Adipocyte (in vitro differentiated cells): ENCODE measurements at regions not wholly inside any gene's neighbourhood (a gene's known extent, or its start where the extent isn't known, plus 50 kb on each side); places are given as distances from the start of the nearest gene placed in this dataset.
A peak's percentile ranks its signal among the peaks of the same experiment; 100 is the strongest.

Experiments used
- DNase-seq: peaks from one replicate; pipeline ENCODE4 v3.0.0-alpha.2; 2015; ENCODE audit warnings: low read depth
- H3K27me3 ChIP-seq: replicated peaks from 2 replicates; pipeline ENCODE4 v1.7.0; 2013; ENCODE audit warnings: mild to moderate bottlenecking, low read length, moderate library complexity; ENCODE audit not compliant: control insufficient read depth, insufficient read depth
- H3K36me3 ChIP-seq: 2 replicates; pipeline ENCODE4 v1.7.0; 2013; ENCODE audit warnings: low read length, mild to moderate bottlenecking, moderate library complexity; ENCODE audit not compliant: control insufficient read depth, insufficient read depth, severe bottlenecking
- H3K4me1 ChIP-seq: 2 replicates; pipeline ENCODE4 v1.7.0; 2013; ENCODE audit warnings: mild to moderate bottlenecking, low read length, moderate library complexity; ENCODE audit not compliant: control insufficient read depth, insufficient read depth
- H3K4me3 ChIP-seq: 2 replicates; pipeline ENCODE4 v1.7.0; 2013; ENCODE audit warnings: mild to moderate bottlenecking, low read length, moderate library complexity
- H3K9ac ChIP-seq: 2 replicates; pipeline ENCODE4 v1.7.0; 2013; ENCODE audit warnings: mild to moderate bottlenecking, low read length, moderate library complexity
- H3K9me3 ChIP-seq: 2 replicates; pipeline ENCODE4 v1.7.0; 2013; ENCODE audit warnings: mild to moderate bottlenecking, low read length, moderate library complexity; ENCODE audit not compliant: control insufficient read depth

GRCh38 chr10:4477664-4478063 lies 348.3 kb upstream of the AKR1E2 start:
- Histone ChIP-seq H3K4me1 (no peaks in the 10 kb centered on the region), H3K9me3 (no peaks in the 10 kb centered on the region), H3K36me3 (no peaks in the 10 kb centered on the region), H3K27me3 (no peaks in the 10 kb centered on the region), H3K4me3 (no peak overlapping the region), H3K9ac (no peak overlapping the region)
- no peak for DNase-seq

- no peak overlapping the region for H3K9ac ChIP-seq
- no peaks in the 10 kb centered on the region for H3K36me3 ChIP-seq
- no peaks in the 10 kb centered on the region for H3K27me3 ChIP-seq
- DNase-seq = no peak
- H3K4me1 ChIP-seq = no peaks in the 10 kb centered on the region
- no peak overlapping the region for H3K4me3 ChIP-seq
- H3K9me3 ChIP-seq = no peaks in the 10 kb centered on the region
Observed at GRCh38 chr10:4475827-4476490, 350.0 kb upstream of the AKR1E2 start.

DNA sequence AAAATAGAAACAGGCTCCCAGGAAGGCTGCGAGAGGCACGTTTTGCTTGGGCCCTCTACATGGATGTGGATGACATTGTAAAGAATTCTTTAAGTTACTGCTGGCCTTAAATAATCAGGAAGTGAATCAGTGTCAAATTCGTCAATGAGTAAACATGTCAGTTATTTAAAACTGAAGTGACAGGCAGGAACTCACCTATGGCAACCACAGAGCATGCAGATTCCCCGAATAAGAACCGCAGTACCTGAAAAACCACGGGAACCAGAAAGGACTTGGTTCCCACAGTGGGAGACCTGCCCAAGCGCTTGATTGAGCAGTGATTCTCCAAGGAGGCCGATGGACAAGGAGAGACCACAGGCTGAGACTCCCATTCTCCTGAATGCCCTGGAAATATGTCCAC lies 351.2 kb upstream of the AKR1E2 start:
- Histone ChIP-seq H3K4me3 (no peak overlapping the region), H3K36me3 (no peaks in the 10 kb centered on the region), H3K9me3 (no peaks in the 10 kb centered on the region), H3K9ac (no peak overlapping the region), H3K4me1 (peaks cover 4% of the 10 kb centered on the region), H3K27me3 (no peaks in the 10 kb centered on the region)
- DNase-seq = no peak

- Histone ChIP-seq H3K27me3 (no peaks in the 10 kb centered on the region), H3K9ac (no peak overlapping the region), H3K4me1 (peaks cover 4% of the 10 kb centered on the region), H3K9me3 (no peaks in the 10 kb centered on the region), H3K36me3 (no peaks in the 10 kb centered on the region), H3K4me3 (no peak overlapping the region)
- DNase-seq = no peak
Observed at GRCh38 chr10:4473977-4474376, 352.0 kb upstream of the AKR1E2 start.

- no peaks in the 10 kb centered on the region for H3K9me3 ChIP-seq
- DNase-seq = no peak
- no peak overlapping the region for H3K9ac ChIP-seq
- H3K36me3 ChIP-seq = no peaks in the 10 kb centered on the region
- H3K27me3 ChIP-seq = no peaks in the 10 kb centered on the region
- H3K4me3 ChIP-seq = no peak overlapping the region
- H3K4me1 ChIP-seq = peaks cover 4% of the 10 kb centered on the region
Observed at GRCh38 chr10:4472190-4472904, 353.7 kb upstream of the AKR1E2 start.

- DNase-seq = peak; percentile 65
- Histone ChIP-seq H3K9me3 (no peaks in the 10 kb centered on the region), H3K36me3 (no peaks in the 10 kb centered on the region), H3K27me3 (no peaks in the 10 kb centered on the region), H3K9ac (no peak overlapping the region), H3K4me3 (no peak overlapping the region), H3K4me1 (peaks cover 4% of the 10 kb centered on the region)
Observed at GRCh38 chr10:4470231-4470835, 355.7 kb upstream of the AKR1E2 start.

- H3K4me1 ChIP-seq = peaks cover 4% of the 10 kb centered on the region
- no peaks in the 10 kb centered on the region for H3K27me3 ChIP-seq
- H3K4me3 ChIP-seq = no peak overlapping the region
- no peak for DNase-seq
- no peaks in the 10 kb centered on the region for H3K36me3 ChIP-seq
- no peaks in the 10 kb centered on the region for H3K9me3 ChIP-seq
- H3K9ac ChIP-seq = no peak overlapping the region
Observed at GRCh38 chr10:4467481-4467880, 358.5 kb upstream of the AKR1E2 start.

GRCh38 chr10:4460267-4460666 lies 365.7 kb upstream of the AKR1E2 start:
- DNase-seq = peak; percentile 27
- Histone ChIP-seq H3K9ac (no peak overlapping the region), H3K4me3 (no peak overlapping the region), H3K27me3 (no peaks in the 10 kb centered on the region), H3K9me3 (no peaks in the 10 kb centered on the region), H3K4me1 (no peaks in the 10 kb centered on the region), H3K36me3 (no peaks in the 10 kb centered on the region)

DNA sequence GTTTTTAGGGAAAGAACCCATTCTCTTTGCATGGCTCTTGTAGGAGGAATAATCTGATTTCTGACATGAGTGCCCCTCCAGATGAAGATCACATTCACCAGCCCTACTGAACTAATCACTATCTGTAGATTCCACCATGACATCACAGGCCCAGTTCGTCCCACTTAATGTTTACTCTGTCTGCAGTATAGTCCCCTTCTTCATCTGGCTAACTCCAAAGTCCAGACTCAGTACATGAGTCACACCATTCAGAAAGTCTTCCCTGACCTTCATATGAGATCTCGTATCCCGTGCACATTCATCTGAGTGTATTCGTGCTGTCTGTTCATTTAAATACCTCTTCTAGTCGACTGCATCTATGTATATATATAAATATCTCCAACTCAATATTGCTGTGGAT lies 366.5 kb upstream of the AKR1E2 start:
- no peak overlapping the region for H3K4me3 ChIP-seq
- no peak overlapping the region for H3K9ac ChIP-seq
- H3K4me1 ChIP-seq = no peaks in the 10 kb centered on the region
- no peak for DNase-seq
- H3K9me3 ChIP-seq = no peaks in the 10 kb centered on the region
- H3K36me3 ChIP-seq = no peaks in the 10 kb centered on the region
- H3K27me3 ChIP-seq = no peaks in the 10 kb centered on the region

GRCh38 chr10:4457597-4457996 lies 368.4 kb upstream of the AKR1E2 start:
- H3K27me3 ChIP-seq = no peaks in the 10 kb centered on the region
- H3K4me3 ChIP-seq = no peak overlapping the region
- H3K9ac ChIP-seq = no peak overlapping the region
- H3K9me3 ChIP-seq = no peaks in the 10 kb centered on the region
- H3K36me3 ChIP-seq = no peaks in the 10 kb centered on the region
- no peak for DNase-seq
- no peaks in the 10 kb centered on the region for H3K4me1 ChIP-seq

DNA sequence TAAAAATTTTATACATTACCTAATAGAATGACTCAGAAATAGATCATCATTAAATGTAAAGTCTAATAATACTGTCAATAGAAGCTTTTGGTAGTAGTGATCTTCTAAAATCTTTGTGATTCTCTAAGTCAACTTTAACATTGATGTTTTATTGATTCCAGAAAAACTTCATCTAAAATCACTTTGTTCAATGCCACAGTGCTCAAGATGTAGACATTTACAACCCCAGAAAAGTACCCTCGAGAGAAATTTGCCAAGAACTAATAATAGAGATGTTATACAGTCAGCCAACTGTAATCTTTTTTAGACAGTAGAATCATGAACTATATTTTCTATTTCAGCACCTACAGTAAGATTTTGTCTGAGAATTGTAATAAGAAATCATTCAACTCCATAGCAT lies 369.2 kb upstream of the AKR1E2 start:
- Histone ChIP-seq H3K4me3 (no peak overlapping the region), H3K9me3 (no peaks in the 10 kb centered on the region), H3K9ac (no peak overlapping the region), H3K36me3 (no peaks in the 10 kb centered on the region), H3K4me1 (no peaks in the 10 kb centered on the region), H3K27me3 (no peaks in the 10 kb centered on the region)
- no peak for DNase-seq
